HG02642 (cell line): ENCODE measurements at regions not wholly inside any gene's neighbourhood (a gene's known extent, or its start where the extent isn't known, plus 50 kb on each side); places are given as distances from the start of the nearest gene placed in this dataset.
"Not testable (repeated sequence)": the region's sequence is repeated elsewhere in the genome, so short reads cannot be mapped to it uniquely, and the experiment has no call there.

Source experiments
- ATAC-seq: cut with Tn5 transposase; IDR thresholded peaks from one replicate; pipeline ENCODE4 v1.9.1; 2021; ENCODE audit warnings: mild to moderate bottlenecking; ENCODE audit not compliant: unreplicated experiment, poor library complexity

GRCh38 chr13:24617256-24618010 lies 62.8 kb upstream of the ATP12A start:
- no peak for ATAC-seq

- peak; percentile 82 for ATAC-seq
Observed at GRCh38 chr13:24618011-24618955, 61.9 kb upstream of the ATP12A start.

- ATAC-seq = no peak
Observed at GRCh38 chr13:24619282-24619681, 60.9 kb upstream of the ATP12A start.

GRCh38 chr13:24622481-24623148 lies 57.6 kb upstream of the ATP12A start:
- ATAC-seq = not testable (repeated sequence)

- ATAC-seq = no peak
Observed at GRCh38 chr13:24623149-24623665, 57.0 kb upstream of the ATP12A start.

GRCh38 chr13:24624363-24624762 lies 55.8 kb upstream of the ATP12A start:
- ATAC-seq = no peak

- ATAC-seq = no peak
Observed at GRCh38 chr13:24624801-24625231, 55.4 kb upstream of the ATP12A start.

- ATAC-seq = no peak
Observed at GRCh38 chr13:24625331-24625731, 54.9 kb upstream of the ATP12A start.

GRCh38 chr13:24625870-24626849 lies 54.0 kb upstream of the ATP12A start:
- peak; percentile 65 for ATAC-seq

- no peak for ATAC-seq
Observed at GRCh38 chr13:24627090-24627714, 53.0 kb upstream of the ATP12A start.

- no peak for ATAC-seq
Observed at GRCh38 chr13:24627946-24628345, 52.3 kb upstream of the ATP12A start.

- no peak for ATAC-seq
Observed at GRCh38 chr13:24629320-24629719, 50.9 kb upstream of the ATP12A start.

GRCh38 chr13:24630121-24630520 lies 50.1 kb upstream of the ATP12A start:
- no peak for ATAC-seq
